ENCODE measurements at regions not wholly inside any gene's neighbourhood (a gene's known extent, or its start where the extent isn't known, plus 50 kb on each side); places are given as distances from the start of the nearest gene placed in this dataset.

DNA sequence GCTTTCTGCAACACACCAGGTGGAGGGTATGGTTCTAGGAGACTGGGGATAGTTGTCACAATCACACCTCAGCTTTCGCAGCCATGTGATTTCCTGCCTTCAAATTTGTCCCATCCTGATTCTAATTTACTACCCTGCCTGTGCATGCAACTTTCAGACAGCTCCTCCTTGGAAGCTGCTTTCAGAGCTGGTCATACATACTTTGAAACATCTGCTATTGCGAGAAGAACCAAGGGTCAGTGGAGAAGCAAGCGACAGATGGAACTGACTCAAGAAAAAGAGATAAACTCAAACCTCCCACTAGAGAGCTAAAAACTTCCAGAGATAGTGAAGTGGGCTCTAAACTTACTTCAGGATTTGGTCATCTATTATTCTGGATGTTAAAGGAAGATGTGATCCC, 381.7 kb upstream of the FGF13 start:
- TF ChIP-seq CTCF (IDR thresholded peaks at IDR 0.05; ENCODE audit: poor library complexity) (no peak), EZH2 (IDR thresholded peaks at IDR 0.05; ENCODE audit: borderline replicate concordance) (no peak)
